ENCODE measurements at regions not wholly inside any gene's neighbourhood (a gene's known extent, or its start where the extent isn't known, plus 50 kb on each side); places are given as distances from the start of the nearest gene placed in this dataset.

- DNase-seq = no peak
Observed at GRCh38 chr1:147466543-147466942, 74.8 kb upstream of the BCL9 start.

DNA sequence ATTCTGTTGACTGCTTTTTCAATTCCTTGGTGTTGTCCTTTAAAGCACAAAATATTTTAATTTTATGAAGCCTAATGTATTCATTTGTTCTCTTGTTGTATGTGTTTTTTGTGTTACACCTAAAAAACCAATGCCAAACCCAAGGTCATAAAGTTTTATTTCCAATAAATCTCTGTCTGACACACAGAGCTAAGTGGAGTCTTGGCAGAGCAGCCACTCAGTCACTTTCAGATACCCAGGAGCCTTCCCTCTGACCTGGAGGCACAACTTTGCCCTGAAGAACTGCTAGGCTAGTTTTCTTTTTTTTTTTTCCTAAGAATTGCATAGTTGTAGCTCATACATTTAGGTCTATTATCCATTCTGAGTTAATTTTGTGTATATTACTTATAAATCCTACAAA lies 71.2 kb upstream of the BCL9 start:
- DNase-seq = no peak

DNA sequence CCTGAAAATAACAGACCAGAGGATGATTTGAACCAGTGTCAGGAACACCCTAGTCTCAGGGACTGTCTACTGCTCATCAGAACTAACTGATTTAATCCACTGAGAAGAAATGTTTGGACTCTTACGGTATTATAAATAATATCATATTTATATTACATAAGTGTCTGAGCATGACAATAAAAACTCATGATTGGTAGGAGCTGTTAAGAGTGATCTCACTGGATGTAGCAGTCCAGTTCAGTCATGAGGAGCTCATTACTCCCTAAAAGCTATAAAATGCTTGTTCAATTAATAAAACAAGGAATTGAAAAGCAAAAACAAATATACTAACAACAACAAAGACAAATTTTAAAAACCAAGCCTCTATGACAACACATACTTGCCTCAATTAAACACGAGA lies 68.8 kb upstream of the BCL9 start:
- DNase-seq = no peak

DNA sequence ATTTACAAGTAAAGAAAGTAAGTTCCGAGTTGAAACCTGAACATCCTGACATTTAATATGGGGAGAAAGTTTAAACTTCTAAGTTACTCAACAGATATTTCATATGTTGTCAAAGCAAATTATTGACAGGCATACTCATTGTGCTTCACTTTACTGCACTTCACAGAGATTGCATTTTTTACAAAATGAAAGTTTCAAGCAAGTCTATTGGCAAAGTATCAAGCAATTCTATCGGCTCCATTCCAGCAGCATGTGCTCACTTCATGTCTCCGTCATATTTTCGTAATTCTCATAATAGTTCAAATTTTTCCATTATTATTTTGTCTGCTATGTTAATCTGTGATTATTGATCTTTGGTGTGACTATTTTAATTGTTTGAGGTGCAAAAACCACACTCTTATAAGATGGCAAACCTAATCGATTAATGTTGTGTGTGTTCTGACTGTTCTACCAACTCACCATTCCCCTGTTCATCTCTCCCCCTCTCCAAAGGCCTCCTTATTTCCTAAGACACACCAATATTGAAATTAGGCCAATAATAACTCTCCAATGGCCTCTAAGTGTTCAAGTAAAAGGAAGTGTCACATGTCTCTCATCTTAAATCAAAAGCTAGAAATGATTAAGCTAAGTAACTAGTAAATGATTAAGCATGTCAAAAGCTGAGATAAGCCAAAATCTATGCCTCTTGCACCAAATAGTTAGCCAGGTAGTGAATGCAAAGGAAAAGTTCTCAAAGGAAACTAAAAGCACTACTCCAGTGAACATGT lies 68.2 kb upstream of the BCL9 start:
- no peak for DNase-seq

DNA sequence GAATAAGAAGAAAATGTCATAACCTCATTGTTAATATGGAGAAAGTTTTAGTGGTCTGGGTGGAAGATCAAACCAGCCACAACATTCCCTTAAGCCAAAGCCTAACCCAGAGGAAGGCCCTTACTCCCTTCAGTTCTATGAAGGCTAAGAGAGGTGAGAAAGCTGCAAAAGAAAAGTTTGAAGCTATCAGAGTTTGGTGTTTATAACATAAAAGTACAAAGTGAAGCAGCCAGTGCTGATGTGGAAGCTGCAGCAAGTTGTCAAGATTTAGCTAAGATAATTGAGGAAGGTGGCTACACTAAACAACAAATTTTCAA lies 67.6 kb upstream of the BCL9 start:
- no peak for DNase-seq

GRCh38 chr1:147475488-147475887 lies 65.8 kb upstream of the BCL9 start:
- DNase-seq = no peak

DNA sequence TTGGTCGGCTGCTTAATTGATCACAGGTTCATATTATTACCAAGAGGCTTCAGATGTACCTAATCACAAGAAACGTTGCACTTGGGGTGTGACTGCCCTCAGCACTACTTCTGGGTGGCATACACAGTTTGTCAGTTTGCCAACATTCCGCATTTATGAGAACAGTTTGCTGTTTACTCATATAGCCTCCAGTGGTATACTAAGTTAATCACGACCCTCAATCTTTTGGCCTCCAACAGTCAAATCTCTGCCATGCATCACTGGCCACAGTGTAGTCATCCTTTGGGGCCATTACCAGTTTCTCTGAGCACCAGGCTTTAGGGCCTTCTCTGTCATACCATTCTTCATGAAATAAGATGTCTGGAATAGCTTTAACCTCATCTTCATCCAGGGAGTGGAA lies 62.8 kb upstream of the BCL9 start:
- DNase-seq = no peak

GRCh38 chr1:147479864-147480564 lies 61.3 kb upstream of the BCL9 start:
- DNase-seq = no peak

GRCh38 chr1:147480565-147480935 lies 60.8 kb upstream of the BCL9 start:
- DNase-seq = no peak

DNA sequence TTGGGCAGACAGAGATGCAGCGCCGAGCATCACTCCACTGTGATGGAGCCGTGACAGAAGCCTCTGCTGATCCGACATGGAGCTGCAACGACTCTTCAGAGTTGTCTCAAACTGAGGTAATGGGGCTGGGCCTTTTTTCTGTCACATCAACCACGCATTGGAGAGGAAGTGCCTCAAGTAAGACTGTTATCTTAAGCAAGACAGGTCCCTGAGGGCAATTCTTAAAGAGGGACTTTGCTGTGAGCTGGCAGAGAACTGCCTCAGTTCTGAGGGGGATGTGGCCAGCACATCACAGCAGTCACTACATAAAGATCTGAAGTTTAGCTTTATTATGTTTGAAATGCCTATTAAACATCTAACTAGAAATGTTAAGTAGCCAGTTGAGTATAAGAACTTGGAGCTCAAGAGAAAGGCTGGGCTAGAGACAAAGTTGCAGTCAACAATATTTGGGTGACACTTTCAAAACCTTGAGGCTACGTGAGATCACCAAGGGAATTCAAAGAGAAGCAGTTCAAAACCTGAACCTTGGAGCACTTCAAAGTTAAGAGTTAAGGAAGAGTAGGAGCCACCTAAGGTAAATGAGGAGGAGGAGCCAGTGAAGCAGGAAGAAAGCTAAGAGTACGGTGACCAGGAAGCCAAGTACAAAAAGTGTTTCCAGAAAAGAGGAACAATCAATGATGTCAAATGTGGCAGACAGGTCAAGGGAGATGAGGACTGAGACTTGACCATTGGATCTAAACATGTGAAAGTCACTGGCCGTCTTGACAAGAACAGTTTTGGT lies 54.2 kb upstream of the BCL9 start:
- no peak for DNase-seq

GRCh38 chr1:147491098-147491497 lies 50.2 kb upstream of the BCL9 start:
- no peak for DNase-seq
